GM12875 (cell line): ENCODE measurements at regions not wholly inside any gene's neighbourhood (a gene's known extent, or its start where the extent isn't known, plus 50 kb on each side); places are given as distances from the start of the nearest gene placed in this dataset.

Experiments
- H3K4me3 ChIP-seq: one replicate; pipeline ENCODE4 v1.5.1; 2011; ENCODE audit warnings: low read depth, low read length, control low read depth
- TF ChIP-seq, protein P1 (sequence below): IDR thresholded peaks from 2 replicates; pipeline ENCODE4 v1.5.1; 2011; ENCODE audit warnings: low read depth, mild to moderate bottlenecking, control low read depth, inconsistent platforms, low read length, moderate library complexity, borderline replicate concordance; ENCODE audit not compliant: insufficient read depth

DNA sequence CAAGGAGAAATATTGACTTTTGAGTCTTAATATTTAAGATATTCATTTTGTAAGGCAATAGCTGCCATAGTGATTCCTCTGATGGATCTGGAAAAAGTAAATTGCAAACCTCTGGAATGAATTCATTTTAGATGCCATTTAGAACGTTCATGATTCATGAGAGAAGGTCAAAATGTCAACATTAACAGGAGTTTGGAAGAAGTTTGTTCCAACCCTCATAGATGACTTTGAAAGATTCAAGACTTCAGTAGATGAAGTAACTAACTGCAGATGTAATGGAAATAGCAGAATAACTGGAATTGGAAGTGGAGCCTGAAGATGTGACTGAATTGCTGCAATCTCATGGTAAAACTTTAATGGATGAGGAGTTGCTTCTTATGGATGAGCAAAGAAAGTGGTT, 100.9 kb upstream of the CCN2 start:
- H3K4me3 ChIP-seq = no peak overlapping the region
- TF ChIP-seq, protein P1, sequence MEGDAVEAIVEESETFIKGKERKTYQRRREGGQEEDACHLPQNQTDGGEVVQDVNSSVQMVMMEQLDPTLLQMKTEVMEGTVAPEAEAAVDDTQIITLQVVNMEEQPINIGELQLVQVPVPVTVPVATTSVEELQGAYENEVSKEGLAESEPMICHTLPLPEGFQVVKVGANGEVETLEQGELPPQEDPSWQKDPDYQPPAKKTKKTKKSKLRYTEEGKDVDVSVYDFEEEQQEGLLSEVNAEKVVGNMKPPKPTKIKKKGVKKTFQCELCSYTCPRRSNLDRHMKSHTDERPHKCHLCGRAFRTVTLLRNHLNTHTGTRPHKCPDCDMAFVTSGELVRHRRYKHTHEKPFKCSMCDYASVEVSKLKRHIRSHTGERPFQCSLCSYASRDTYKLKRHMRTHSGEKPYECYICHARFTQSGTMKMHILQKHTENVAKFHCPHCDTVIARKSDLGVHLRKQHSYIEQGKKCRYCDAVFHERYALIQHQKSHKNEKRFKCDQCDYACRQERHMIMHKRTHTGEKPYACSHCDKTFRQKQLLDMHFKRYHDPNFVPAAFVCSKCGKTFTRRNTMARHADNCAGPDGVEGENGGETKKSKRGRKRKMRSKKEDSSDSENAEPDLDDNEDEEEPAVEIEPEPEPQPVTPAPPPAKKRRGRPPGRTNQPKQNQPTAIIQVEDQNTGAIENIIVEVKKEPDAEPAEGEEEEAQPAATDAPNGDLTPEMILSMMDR = no peak

DNA sequence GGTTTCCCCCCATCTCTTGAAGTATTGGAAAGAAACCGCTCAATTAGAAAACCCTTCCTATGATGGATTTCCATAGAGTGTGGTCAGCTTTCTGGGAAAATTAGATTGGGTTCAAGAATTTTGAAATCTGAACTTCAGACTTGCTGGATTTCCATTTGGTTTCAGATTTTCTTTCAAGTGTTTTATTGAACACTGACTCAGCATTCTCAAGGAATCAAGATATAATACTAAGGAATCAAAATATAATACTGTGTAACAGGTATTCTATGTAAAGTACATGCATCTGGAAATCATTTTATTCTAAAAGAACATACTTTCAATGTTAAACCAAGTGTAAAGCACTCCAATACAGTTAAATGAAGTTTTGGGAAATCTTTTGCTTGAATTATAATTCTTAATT, 94.7 kb upstream of the CCN2 start:
- TF ChIP-seq, protein P1 = no peak
- no peak overlapping the region for H3K4me3 ChIP-seq

DNA sequence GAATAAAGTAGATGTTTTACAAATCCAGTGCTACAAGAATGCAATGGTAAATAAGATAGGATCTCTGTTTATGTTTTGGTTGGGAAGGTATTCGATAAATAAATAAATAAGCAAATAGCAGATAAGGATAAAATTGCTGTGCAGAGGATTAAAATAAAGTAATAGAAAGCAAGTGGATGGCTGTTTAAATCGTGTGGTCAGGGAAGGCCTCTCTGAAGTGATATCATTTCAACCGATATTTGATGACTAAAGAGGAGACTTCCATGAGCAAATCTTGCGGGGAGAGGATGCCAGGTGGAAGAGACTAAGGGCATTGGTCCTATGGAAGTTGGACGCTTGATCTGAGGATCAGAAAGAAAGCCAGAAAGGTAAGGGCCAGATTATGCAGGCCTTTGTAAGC, 92.0 kb upstream of the CCN2 start:
- H3K4me3 ChIP-seq = no peak overlapping the region
- TF ChIP-seq, protein P1 = no peak

DNA sequence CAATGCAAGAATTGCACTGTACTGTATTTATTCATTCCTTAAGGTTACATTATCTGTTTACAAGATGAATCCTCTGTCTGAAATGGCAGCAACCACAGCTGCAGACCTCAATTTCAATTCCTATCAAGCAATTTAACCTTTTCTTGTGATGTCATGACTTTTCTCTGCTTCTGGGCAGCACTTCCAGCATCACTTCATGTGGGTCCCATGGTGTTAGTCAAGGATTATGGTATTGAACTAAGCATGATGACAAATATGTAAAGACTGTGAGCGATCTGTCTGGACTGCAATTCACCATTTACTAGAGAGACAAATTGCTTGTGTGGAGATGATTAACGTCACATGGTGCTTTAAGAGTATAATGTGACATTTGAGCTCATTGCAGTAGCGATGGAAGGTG, 90.5 kb upstream of the CCN2 start:
- TF ChIP-seq, protein P1 = no peak
- H3K4me3 ChIP-seq = no peak overlapping the region

DNA sequence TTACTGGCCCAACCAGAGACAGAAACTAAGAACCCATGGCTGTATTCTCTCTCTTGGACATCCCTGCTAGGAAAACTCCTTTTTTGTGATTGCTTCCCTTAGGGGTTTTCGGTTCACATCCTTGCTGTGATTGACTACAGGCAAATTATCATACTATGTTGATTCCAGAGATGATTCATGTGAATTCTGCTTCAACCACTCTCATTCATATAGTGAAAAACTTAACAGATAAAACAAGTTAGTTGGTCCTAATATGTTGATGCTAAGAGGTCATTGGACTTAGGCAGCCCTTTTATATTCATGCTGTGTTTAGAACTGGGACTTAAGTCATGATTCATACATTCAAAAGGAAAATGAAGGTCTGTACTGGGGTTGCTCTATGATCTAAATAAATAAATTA, 76.9 kb upstream of the CCN2 start:
- H3K4me3 ChIP-seq = no peak overlapping the region
- TF ChIP-seq, protein P1 = no peak

DNA sequence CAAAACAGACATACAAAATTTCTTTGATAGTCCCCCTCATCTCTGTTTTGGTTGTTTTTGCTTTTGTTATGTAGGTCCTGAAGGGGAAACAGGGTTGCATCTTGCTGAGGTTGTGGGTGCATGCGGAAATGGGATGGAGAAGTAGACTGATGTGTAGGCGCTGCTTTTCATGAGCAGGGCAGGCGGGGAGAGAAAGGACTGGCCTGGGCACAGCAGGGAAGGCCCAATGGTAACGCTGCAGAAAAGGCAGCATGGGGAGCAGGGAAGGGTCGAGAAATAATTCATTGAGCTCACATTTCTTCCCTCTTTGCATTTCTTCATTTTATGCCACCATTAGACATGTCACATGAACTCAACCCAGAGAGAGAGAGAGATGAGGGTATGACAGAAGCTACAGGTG, 74.3 kb upstream of the CCN2 start:
- TF ChIP-seq, protein P1 = no peak
- H3K4me3 ChIP-seq = no peak overlapping the region

DNA sequence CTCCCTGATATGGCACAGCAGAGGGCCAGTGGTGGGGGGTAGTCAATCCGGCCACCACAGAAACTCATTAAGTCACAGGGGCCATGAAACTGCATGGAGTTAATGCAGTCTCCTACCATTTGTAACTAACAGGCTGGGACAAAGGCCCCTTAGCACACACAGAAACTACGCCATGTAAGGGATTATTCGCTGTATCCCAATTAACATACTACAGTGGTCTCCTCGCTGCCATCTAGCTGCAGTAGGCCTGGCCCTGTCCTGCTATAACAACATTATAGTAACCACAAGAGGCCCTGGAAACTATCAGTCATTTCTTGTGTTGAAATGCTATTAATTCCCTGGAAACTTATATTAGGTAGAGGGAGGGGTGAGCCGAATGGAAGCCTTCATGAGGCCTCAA, 72.3 kb upstream of the CCN2 start:
- no peak overlapping the region for H3K4me3 ChIP-seq
- TF ChIP-seq, protein P1 = no peak
